GM12873 (cell line): ENCODE measurements at regions not wholly inside any gene's neighbourhood (a gene's known extent, or its start where the extent isn't known, plus 50 kb on each side); places are given as distances from the start of the nearest gene placed in this dataset.

Source experiments
- TF ChIP-seq, protein P1 (sequence below): IDR thresholded peaks from 2 replicates; pipeline ENCODE4 v1.5.1; 2012; ENCODE audit warnings: low read depth, mild to moderate bottlenecking, moderate library complexity, low read length, control low read depth; ENCODE audit not compliant: insufficient read depth; ENCODE audit errors: missing control alignments

DNA sequence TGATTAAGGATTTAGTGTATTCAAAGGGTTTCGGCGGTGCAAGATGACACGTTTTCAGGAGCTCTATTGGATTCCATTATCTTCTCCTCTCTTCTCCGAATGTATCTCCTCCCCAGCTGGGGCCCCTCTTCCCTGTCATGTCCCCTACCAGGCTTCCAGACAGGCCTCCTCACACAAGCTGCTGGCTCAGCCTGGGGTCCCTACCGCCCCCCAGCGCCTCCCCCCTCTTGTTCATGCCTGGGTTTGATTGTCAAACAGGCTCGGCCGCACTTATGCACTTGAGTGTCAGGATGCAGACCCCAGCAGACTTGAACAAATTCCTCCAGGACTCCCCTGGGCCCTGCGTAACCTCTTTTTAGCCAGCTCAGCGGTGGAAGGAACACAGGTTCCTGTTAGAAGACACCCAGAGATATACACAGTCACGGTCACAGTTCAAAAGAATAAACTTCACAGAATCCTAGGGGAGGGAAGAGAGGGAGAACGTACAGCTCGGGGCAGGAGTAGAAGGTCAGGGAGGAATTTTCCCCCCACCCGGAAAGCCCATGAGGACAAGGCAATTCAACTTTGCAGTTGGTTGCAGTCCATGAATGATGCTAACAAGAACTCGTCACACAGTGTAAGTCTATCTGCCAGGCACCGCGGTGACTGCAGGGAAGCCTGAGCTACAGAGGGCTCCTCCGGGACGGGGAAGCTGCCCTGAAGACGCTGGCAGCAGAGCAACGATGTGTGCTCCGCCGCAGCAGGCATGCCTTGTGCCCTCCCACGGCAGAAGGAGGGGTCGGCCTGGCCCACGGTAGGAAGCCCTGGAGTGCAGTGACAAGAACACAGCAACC lies 560.0 kb downstream of the BNC2 start:
- TF ChIP-seq, protein P1, sequence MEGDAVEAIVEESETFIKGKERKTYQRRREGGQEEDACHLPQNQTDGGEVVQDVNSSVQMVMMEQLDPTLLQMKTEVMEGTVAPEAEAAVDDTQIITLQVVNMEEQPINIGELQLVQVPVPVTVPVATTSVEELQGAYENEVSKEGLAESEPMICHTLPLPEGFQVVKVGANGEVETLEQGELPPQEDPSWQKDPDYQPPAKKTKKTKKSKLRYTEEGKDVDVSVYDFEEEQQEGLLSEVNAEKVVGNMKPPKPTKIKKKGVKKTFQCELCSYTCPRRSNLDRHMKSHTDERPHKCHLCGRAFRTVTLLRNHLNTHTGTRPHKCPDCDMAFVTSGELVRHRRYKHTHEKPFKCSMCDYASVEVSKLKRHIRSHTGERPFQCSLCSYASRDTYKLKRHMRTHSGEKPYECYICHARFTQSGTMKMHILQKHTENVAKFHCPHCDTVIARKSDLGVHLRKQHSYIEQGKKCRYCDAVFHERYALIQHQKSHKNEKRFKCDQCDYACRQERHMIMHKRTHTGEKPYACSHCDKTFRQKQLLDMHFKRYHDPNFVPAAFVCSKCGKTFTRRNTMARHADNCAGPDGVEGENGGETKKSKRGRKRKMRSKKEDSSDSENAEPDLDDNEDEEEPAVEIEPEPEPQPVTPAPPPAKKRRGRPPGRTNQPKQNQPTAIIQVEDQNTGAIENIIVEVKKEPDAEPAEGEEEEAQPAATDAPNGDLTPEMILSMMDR, result no peak

DNA sequence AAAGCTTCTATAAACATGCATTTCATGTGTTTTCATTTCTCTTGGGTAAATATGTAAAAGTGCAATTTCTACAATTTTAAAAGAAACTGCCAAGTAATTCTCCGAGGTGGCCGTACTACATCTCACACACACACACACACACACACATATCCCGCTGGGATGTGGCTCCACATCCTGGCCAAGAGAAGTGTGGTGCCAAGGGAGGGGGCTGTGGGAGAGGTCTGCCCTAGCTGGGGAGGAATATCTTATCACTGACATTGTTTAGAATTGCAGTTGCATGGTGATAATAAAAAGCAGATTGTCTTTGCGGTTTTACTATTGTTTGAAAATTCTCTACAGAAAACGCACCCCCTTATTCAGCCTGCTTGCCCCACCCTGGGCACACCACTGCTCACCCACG lies 558.4 kb downstream of the BNC2 start:
- TF ChIP-seq, protein P1, result no peak

DNA sequence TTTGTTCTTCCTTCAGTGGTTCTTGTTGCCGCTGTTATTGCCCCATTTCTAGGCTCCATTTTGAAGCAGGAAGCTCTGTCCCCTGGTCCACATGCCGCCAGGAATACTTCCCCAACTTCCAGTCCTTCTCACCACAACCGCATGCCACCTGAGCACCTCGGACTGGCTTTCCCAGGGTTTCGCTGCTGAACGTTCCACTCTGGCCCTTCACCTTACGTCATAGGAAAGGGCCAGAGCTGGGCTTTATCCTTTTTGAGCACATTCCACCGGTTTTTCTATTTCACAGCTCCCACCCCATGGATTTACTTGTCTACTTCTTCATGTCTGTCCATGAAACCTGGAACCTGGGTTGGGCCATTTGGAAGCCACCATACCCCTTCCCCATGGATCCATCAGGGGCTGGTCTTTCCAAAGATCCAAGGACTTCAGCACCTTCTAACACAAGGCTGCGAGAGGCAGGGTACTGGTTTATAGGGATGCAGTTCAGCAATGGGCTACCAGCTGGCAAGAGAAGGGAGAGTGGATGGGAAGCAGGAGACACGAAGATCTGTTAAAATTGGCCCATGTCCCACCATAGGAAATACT lies 557.4 kb downstream of the BNC2 start:
- TF ChIP-seq, protein P1, result no peak

DNA sequence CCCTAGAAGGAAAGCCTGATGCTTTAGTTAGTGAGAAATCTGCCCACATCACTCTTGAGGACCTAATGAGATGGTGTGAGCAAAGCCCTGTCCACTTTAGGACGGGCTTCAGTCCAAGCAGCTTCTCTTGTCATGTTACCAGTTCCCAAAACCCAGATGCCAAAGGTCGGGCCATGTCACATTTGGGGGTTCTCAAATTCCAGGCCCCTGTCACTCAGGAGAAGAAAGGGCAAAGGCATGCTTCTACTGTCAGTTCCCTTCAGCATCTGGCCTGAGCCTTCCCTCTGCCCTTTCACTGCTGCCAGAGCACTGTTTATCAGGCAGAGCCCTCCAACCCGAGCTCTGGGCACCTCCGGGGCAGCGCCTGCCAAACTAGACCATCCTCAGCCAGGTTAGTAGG lies 556.0 kb downstream of the BNC2 start:
- TF ChIP-seq, protein P1, result no peak

DNA sequence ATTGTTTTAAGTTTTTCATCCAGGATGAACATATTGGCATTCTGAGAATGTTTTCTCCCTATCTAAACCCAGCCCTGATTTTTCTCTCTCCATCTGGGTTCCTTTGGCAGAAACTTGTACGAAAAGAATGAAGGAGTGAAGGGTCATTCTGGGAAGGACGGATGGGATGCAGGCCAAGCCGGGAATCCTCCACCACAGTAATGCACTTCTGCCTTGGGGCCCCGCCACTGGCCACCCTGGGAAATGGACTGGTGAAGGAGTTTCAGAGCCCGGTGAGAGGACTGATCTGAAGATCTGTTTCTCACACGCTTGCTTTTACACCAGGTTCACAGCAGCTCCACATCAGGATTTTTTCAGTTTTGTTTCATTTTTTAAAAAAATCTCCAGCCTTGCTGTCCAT lies 554.8 kb downstream of the BNC2 start:
- TF ChIP-seq, protein P1, result no peak

DNA sequence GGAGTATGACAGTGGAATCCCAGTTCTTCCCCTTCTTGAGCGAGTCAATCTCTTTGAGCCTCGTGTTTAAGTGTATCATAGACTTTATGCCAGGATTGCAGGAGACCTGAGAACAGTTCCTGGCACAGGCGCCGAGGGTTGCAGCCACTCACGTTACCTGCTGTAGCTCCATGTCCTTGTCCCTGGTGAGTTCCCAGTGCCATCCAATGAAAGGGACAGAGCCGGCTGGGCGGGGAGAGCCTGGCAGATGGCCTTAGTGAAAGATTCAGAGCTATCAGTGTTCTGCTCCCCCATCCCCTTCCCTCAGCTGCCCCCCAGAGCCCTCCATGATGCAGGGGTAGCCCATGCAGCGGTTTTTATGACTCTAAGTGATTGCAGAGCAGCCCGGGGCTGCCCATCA lies 554.0 kb downstream of the BNC2 start:
- TF ChIP-seq, protein P1, result no peak

DNA sequence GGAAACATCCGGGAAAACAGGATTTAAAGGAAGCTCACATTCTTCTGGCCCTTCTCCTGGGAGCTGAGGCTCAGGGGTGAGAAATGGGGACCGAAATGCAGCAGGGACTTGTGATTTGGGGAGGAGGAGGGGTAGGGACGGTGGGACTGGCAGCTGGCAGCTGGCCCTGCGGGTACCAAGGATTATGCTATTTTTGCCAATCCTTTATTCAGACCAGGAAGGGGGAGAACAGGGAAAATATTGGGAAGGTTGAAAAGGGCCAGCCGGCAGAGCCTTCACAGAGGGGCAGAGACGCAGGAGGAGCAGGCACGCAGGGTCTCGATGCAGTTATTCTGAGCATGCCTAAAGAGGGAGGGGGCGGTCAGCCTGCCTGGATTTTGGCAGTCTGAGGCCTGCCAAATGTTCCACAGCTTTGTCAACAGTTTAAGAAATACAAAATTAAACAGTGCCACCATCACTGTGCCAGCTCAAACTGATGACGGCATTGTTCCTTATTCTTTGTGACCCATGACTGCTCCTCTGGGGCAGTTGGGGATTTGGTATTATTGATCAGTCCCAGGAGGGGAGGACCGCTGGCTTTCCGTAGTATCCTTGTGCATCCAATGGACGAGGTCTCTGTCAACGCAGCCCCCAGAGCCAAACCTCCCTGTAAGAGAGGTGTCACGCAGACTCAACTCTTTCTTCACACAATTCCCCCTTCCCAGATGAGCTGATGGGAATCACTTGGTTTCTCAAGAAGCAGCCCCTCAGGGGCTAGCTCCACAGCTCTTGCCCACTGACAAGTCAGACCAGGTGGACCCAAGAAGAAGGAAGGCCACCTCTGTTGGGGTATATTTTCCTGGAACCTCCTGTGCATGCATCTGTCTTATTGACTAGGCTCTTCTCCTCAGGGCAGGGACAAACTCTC lies 553.3 kb downstream of the BNC2 start:
- TF ChIP-seq, protein P1, result no peak
